HEK293 (cell line): ENCODE measurements at regions not wholly inside any gene's neighbourhood (a gene's known extent, or its start where the extent isn't known, plus 50 kb on each side); places are given as distances from the start of the nearest gene placed in this dataset.

Experiments used
- CTCF ChIA-PET: fragments of 350-600 bp; formaldehyde crosslinking; extraction: SDS; loops from one replicate; lab custom pipeline; 2021; ENCODE audit warnings: antibody characterized with exemption; lab: Yijun Ruan, JAX
- POLR2A ChIA-PET: fragments of 300-600 bp; formaldehyde crosslinking; extraction: SDS; loops from one replicate; lab custom pipeline; 2020; ENCODE audit warnings: antibody characterized with exemption, inconsistent platforms; lab: Yijun Ruan, JAX
- H3K27ac ChIP-seq: fragments of 200-500 bp; sonication (Bioruptor generic); 2 replicates; pipeline ENCODE4 v1.5.1; 2014; ENCODE audit warnings: low read depth, low read length, control low read depth, inconsistent platforms; ENCODE audit errors: extremely low read depth
- H3K36me3 ChIP-seq, 2 experiments: fragments of 200-500 bp in 1 of 2; sonication (Bioruptor generic) in 1 of 2; 1 replicate in 1 of 2; 2 replicates in 1 of 2; pipeline ENCODE4 v1.5.1; 2014 to 2017; ENCODE audit warnings: inconsistent platforms in 2 of 2, low read length in 2 of 2; ENCODE audit not compliant: control insufficient read depth in 2 of 2, insufficient read depth in 1 of 2
- H3K4me1 ChIP-seq: fragments of 200-500 bp; sonication (Bioruptor generic); 2 replicates; pipeline ENCODE4 v1.5.1; 2014; ENCODE audit warnings: mild to moderate bottlenecking, low read length, inconsistent platforms; ENCODE audit not compliant: control insufficient read depth, insufficient read depth
- H3K4me3 ChIP-seq: 2 replicates; pipeline ENCODE4 v1.5.1; 2011; ENCODE audit warnings: low read depth, mild to moderate bottlenecking, control low read depth, low read length, moderate library complexity
- H3K9me3 ChIP-seq: fragments of 200-500 bp; sonication (Bioruptor generic); 2 replicates; pipeline ENCODE4 v1.5.1; 2014; ENCODE audit warnings: low read depth, low read length, inconsistent platforms; ENCODE audit not compliant: control insufficient read depth, insufficient read depth
- HOXA7 ChIP-seq: sonication (generic); formaldehyde crosslinking; IDR thresholded peaks from 2 replicates; pipeline ENCODE4 v1.8.1; 2022; ENCODE audit warnings: missing genetic modification reagents, borderline replicate concordance
- KLF16 ChIP-seq: fragments of 450-650 bp; formaldehyde crosslinking; IDR thresholded peaks from 2 replicates; pipeline ENCODE4 v1.5.1; 2017; ENCODE audit warnings: missing biosample characterization, missing genetic modification characterization
- KLF8 ChIP-seq: fragments of 450-650 bp; formaldehyde crosslinking; IDR thresholded peaks from 2 replicates; pipeline ENCODE4 v1.5.1; 2016; ENCODE audit warnings: missing biosample characterization, missing genetic modification characterization
- KLF9 ChIP-seq: fragments of 450-650 bp; formaldehyde crosslinking; IDR thresholded peaks from 2 replicates; pipeline ENCODE4 v1.5.1; 2016; ENCODE audit warnings: missing biosample characterization, missing genetic modification characterization, low read depth
- MEIS1 ChIP-seq: sonication (generic); formaldehyde crosslinking; IDR thresholded peaks from 2 replicates; pipeline ENCODE4 v1.8.1; 2022; ENCODE audit warnings: missing genetic modification reagents, mild to moderate bottlenecking, borderline replicate concordance
- OSR2 ChIP-seq: fragments of 450-650 bp; formaldehyde crosslinking; IDR thresholded peaks from 2 replicates; pipeline ENCODE4 v1.5.1; 2016; ENCODE audit warnings: missing biosample characterization, missing genetic modification characterization
- ZNF175 ChIP-seq: fragments of 450-650 bp; formaldehyde crosslinking; IDR thresholded peaks from 2 replicates; pipeline ENCODE4 v1.5.1; 2016; ENCODE audit warnings: missing biosample characterization, missing genetic modification characterization
- ZNF292 ChIP-seq: fragments of 450-650 bp; formaldehyde crosslinking; IDR thresholded peaks from 2 replicates; pipeline ENCODE4 v1.5.1; 2016; ENCODE audit warnings: low read depth, missing biosample characterization, missing genetic modification characterization, borderline replicate concordance
- ZNF391 ChIP-seq: fragments of 450-650 bp; formaldehyde crosslinking; IDR thresholded peaks from 2 replicates; pipeline ENCODE4 v1.5.1; 2016; ENCODE audit warnings: low read depth, missing biosample characterization, missing genetic modification characterization, borderline replicate concordance
- ZNF426 ChIP-seq: fragments of 450-650 bp; formaldehyde crosslinking; IDR thresholded peaks from 2 replicates; pipeline ENCODE4 v1.5.1; 2017; ENCODE audit warnings: missing biosample characterization, missing genetic modification characterization, mild to moderate bottlenecking, inconsistent platforms, moderate library complexity
- ZNF501 ChIP-seq: fragments of 450-650 bp; formaldehyde crosslinking; IDR thresholded peaks from 2 replicates; pipeline ENCODE4 v1.5.1; 2016; ENCODE audit warnings: missing biosample characterization, missing genetic modification characterization
- ZNF510 ChIP-seq: fragments of 450-650 bp; formaldehyde crosslinking; IDR thresholded peaks from 2 replicates; pipeline ENCODE4 v1.5.1; 2018; ENCODE audit warnings: mild to moderate bottlenecking, missing genetic modification characterization, missing biosample characterization; ENCODE audit not compliant: insufficient replicate concordance
- ZNF530 ChIP-seq: fragments of 450-650 bp; formaldehyde crosslinking; IDR thresholded peaks from 2 replicates; pipeline ENCODE4 v1.5.1; 2016; ENCODE audit warnings: low read depth, missing biosample characterization, missing genetic modification characterization
- ZNF549 ChIP-seq: fragments of 450-650 bp; IDR thresholded peaks from 2 replicates; pipeline ENCODE4 v1.5.1; 2018; ENCODE audit warnings: missing biosample characterization, missing genetic modification characterization, mild to moderate bottlenecking, inconsistent platforms, moderate library complexity
- ZNF555 ChIP-seq: fragments of 450-650 bp; formaldehyde crosslinking; conservative IDR thresholded peaks from 2 replicates; pipeline ENCODE4 v1.5.1; 2017; ENCODE audit warnings: missing biosample characterization, mild to moderate bottlenecking, missing genetic modification characterization, inconsistent platforms
- ZNF560 ChIP-seq: fragments of 450-650 bp; formaldehyde crosslinking; IDR thresholded peaks from 2 replicates; pipeline ENCODE4 v1.5.1; 2017; ENCODE audit warnings: missing biosample characterization, missing genetic modification characterization, borderline replicate concordance
- ZNF664 ChIP-seq: fragments of 450-650 bp; formaldehyde crosslinking; IDR thresholded peaks from 2 replicates; pipeline ENCODE4 v1.5.1; 2016; ENCODE audit warnings: missing biosample characterization, missing genetic modification characterization
- ZNF747 ChIP-seq: fragments of 450-650 bp; formaldehyde crosslinking; IDR thresholded peaks from 2 replicates; pipeline ENCODE4 v1.5.1; 2016; ENCODE audit warnings: missing biosample characterization, missing genetic modification characterization
- ZNF776 ChIP-seq: fragments of 450-650 bp; formaldehyde crosslinking; IDR thresholded peaks from 2 replicates; pipeline ENCODE4 v1.5.0; 2017; ENCODE audit warnings: missing biosample characterization, missing genetic modification characterization, borderline replicate concordance
- TF ChIP-seq, protein P1 (sequence below): fragments of 450-650 bp; IDR thresholded peaks from 2 replicates; pipeline ENCODE4 v1.5.1; 2018; ENCODE audit warnings: missing biosample characterization, mild to moderate bottlenecking, missing genetic modification characterization
- TF ChIP-seq, protein P2 (sequence below): fragments of 450-650 bp; formaldehyde crosslinking; IDR thresholded peaks from 2 replicates; pipeline ENCODE4 v1.5.1; 2016; ENCODE audit warnings: missing biosample characterization, missing genetic modification characterization
- TF ChIP-seq, protein P3 (sequence below): fragments of 450-650 bp; formaldehyde crosslinking; IDR thresholded peaks from 2 replicates; pipeline ENCODE4 v1.5.1; 2016; ENCODE audit warnings: missing biosample characterization, missing genetic modification characterization
- TF ChIP-seq, protein P4 (sequence below): fragments of 450-650 bp; formaldehyde crosslinking; IDR thresholded peaks from 2 replicates; pipeline ENCODE4 v1.5.1; 2016; ENCODE audit warnings: missing biosample characterization, missing genetic modification characterization

DNA sequence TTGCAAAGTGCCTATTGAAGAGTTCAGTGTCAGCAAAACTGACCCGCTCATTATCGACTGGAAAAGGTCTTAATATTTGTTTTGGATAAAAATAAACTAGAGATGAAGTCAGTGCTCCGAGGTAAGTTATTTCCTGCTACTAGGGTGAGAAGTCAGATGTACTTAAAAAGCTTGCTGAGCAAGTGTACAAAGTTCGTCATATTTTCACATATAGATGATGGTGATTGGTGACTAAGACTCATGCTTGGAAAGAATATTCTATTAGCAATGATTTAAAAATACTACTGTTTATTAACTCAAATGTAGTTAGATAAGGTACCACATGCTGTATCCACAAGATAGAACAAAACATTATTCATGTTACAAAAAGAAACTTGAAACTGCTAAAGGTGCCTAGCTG is 643.7 kb downstream of the GABRG2 start:
- Histone ChIP-seq H3K27ac (no peak overlapping the region), H3K4me1 (no peaks in the 10 kb centered on the region), H3K4me3 (no peak overlapping the region)
- CTCF ChIA-PET, result no interaction called here
- no peak for TF ChIP-seq KLF8 (tag by site-specific recombination)
- no peak for TF ChIP-seq ZNF530 (tag by site-specific recombination)
- TF ChIP-seq ZNF175 (tag by site-specific recombination), result no peak
- no peak for TF ChIP-seq KLF16 (tag by site-specific recombination)
- no peak for TF ChIP-seq ZNF391 (tag by site-specific recombination)
- TF ChIP-seq ZNF776 (tag by site-specific recombination), result no peak
- TF ChIP-seq ZNF549 (tag by site-specific recombination), result no peak
- no peak for TF ChIP-seq ZNF555
- no peak for TF ChIP-seq ZNF501
- no peak for TF ChIP-seq OSR2
- TF ChIP-seq, all 188 proteins: peak for 0
- H3K36me3 ChIP-seq, result no peaks in the 10 kb centered on the region
- H3K9me3 ChIP-seq, result no peaks in the 10 kb centered on the region
- POLR2A ChIA-PET, result no interaction called here

DNA sequence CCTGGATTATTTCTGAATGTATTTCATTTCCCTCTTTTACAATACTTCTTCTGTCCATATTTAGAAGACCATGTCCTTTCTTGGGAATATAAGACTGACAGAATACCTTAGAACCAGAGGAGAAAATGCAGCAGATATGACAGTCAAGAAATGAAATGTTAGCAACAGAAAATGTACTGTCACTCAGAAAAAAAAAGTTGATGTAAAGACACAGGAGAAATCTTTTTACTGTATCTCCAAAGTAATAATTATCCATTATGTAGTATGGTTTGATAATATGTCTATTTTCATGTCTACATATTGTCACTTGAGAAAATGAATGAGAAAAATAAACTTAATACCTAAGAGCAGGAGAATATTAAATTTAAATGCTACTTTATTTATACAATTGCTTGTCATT is 652.1 kb downstream of the GABRG2 start:
- ChIA-PET POLR2A (no interaction called here), CTCF (interaction anchor here (0.6 kb wide), 1 partner anchor 949 kb away, joined by 4 read pairs; no protein-coding TSS in a partner anchor)
- Histone ChIP-seq H3K27ac (no peak overlapping the region), H3K36me3 (no peaks in the 10 kb centered on the region), H3K4me3 (no peak overlapping the region), H3K9me3 (no peaks in the 10 kb centered on the region), H3K4me1 (no peaks in the 10 kb centered on the region)
- TF ChIP-seq KLF9 (tag by site-specific recombination) (no peak), MEIS1 (CRISPR knock-in tag) (no peak), ZNF747 (tag by site-specific recombination) (no peak), ZNF426 (tag by site-specific recombination) (no peak), ZNF292 (no peak), ZNF510 (tag by site-specific recombination) (no peak), HOXA7 (CRISPR knock-in tag) (no peak), ZNF560 (tag by site-specific recombination) (no peak), ZNF664 (tag by site-specific recombination) (no peak)
- TF ChIP-seq, protein P1, sequence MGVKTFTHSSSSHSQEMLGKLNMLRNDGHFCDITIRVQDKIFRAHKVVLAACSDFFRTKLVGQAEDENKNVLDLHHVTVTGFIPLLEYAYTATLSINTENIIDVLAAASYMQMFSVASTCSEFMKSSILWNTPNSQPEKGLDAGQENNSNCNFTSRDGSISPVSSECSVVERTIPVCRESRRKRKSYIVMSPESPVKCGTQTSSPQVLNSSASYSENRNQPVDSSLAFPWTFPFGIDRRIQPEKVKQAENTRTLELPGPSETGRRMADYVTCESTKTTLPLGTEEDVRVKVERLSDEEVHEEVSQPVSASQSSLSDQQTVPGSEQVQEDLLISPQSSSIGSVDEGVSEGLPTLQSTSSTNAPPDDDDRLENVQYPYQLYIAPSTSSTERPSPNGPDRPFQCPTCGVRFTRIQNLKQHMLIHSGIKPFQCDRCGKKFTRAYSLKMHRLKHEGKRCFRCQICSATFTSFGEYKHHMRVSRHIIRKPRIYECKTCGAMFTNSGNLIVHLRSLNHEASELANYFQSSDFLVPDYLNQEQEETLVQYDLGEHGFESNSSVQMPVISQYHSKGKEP (tag by site-specific recombination), result no peak
- TF ChIP-seq, protein P2, sequence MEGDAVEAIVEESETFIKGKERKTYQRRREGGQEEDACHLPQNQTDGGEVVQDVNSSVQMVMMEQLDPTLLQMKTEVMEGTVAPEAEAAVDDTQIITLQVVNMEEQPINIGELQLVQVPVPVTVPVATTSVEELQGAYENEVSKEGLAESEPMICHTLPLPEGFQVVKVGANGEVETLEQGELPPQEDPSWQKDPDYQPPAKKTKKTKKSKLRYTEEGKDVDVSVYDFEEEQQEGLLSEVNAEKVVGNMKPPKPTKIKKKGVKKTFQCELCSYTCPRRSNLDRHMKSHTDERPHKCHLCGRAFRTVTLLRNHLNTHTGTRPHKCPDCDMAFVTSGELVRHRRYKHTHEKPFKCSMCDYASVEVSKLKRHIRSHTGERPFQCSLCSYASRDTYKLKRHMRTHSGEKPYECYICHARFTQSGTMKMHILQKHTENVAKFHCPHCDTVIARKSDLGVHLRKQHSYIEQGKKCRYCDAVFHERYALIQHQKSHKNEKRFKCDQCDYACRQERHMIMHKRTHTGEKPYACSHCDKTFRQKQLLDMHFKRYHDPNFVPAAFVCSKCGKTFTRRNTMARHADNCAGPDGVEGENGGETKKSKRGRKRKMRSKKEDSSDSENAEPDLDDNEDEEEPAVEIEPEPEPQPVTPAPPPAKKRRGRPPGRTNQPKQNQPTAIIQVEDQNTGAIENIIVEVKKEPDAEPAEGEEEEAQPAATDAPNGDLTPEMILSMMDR, result no peak
- TF ChIP-seq, protein P3, sequence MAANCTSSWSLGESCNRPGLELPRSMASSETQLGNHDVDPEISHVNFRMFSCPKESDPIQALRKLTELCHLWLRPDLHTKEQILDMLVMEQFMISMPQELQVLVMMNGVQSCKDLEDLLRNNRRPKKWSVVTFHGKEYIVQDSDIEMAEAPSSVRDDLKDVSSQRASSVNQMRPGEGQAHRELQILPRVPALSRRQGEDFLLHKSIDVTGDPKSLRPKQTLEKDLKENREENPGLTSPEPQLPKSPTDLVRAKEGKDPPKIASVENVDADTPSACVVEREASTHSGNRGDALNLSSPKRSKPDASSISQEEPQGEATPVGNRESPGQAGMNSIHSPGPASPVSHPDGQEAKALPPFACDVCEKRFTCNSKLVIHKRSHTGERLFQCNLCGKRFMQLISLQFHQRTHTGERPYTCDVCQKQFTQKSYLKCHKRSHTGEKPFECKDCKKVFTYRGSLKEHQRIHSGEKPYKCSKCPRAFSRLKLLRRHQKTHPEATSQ (tag by site-specific recombination), result no peak
- TF ChIP-seq, protein P4, sequence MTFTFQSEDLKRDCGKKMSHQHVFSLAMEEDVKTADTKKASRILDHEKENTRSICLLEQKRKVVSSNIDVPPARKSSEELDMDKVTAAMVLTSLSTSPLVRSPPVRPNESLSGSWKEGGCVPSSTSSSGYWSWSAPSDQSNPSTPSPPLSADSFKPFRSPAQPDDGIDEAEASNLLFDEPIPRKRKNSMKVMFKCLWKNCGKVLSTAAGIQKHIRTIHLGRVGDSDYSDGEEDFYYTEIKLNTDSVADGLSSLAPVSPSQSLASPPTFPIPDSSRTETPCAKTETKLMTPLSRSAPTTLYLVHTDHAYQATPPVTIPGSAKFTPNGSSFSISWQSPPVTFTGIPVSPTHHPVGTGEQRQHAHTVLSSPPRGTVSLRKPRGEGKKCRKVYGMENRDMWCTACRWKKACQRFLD (tag by site-specific recombination), result no peak
